ENCODE measurements at regions not wholly inside any gene's neighbourhood (a gene's known extent, or its start where the extent isn't known, plus 50 kb on each side); places are given as distances from the start of the nearest gene placed in this dataset.
A peak's percentile ranks its signal among the peaks of the same experiment; 100 is the strongest.

DNA sequence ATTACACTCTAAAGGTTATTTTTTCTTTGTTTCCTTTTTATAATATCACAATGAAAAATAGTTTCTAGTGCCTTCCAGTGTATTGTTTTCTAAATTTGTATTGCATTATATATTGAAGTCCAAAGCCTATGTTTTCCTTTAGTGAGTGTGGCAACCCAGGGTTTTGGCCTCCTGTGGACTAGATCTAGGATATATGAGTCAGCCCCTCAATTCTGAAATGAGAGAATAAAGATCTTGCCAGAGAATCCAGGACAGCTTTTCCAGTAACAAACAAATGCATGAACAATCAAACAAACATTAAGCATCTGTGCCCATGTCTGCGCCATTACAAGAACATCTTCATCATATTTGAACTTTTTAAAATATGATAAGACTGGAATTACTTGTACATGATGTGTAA is 70.7 kb upstream of the SSTR1 start:
- TF ChIP-seq EZH2phosphoT487 (IDR thresholded peaks at IDR 0.05) (no peak), EZH2 (IDR thresholded peaks at IDR 0.05) (no peak)
- TF ChIP-seq, protein P1, sequence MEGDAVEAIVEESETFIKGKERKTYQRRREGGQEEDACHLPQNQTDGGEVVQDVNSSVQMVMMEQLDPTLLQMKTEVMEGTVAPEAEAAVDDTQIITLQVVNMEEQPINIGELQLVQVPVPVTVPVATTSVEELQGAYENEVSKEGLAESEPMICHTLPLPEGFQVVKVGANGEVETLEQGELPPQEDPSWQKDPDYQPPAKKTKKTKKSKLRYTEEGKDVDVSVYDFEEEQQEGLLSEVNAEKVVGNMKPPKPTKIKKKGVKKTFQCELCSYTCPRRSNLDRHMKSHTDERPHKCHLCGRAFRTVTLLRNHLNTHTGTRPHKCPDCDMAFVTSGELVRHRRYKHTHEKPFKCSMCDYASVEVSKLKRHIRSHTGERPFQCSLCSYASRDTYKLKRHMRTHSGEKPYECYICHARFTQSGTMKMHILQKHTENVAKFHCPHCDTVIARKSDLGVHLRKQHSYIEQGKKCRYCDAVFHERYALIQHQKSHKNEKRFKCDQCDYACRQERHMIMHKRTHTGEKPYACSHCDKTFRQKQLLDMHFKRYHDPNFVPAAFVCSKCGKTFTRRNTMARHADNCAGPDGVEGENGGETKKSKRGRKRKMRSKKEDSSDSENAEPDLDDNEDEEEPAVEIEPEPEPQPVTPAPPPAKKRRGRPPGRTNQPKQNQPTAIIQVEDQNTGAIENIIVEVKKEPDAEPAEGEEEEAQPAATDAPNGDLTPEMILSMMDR (IDR thresholded peaks at IDR 0.05) = no peak
- no peaks in the 10 kb centered on the region for H3K36me3 ChIP-seq
- no peak overlapping the region for H2AFZ ChIP-seq (replicated peaks)
- H3K79me2 ChIP-seq (ENCODE audit: low read depth) = no peaks in the 10 kb centered on the region
- Mint-ChIP-seq H3K27ac (no peak overlapping the region), H3K4me1 (no peaks in the 10 kb centered on the region), H3K36me3 (no peaks in the 10 kb centered on the region), H3K9me3 (no peaks in the 10 kb centered on the region), H3K27me3 (ENCODE audit: insufficient read depth, low read depth) (no peaks in the 10 kb centered on the region), H3K4me3 (no peak overlapping the region)
- no peak for DNase-seq (ENCODE audit: low spot score)
- no peaks in the 10 kb centered on the region for H4K20me1 ChIP-seq (ENCODE audit: low read depth)
- no peak overlapping the region for H3K4me3 ChIP-seq
- H3K9me3 ChIP-seq (ENCODE audit: low read depth) = no peaks in the 10 kb centered on the region
- H3K27me3 ChIP-seq = no peaks in the 10 kb centered on the region
- no peak overlapping the region for H3K27ac ChIP-seq
- H3K9ac ChIP-seq = no peak overlapping the region
- H3K4me1 ChIP-seq = no peaks in the 10 kb centered on the region
- no peaks in the 10 kb centered on the region for H3F3A ChIP-seq (ENCODE audit: low read depth)
- H3K4me2 ChIP-seq = no peak overlapping the region

DNA sequence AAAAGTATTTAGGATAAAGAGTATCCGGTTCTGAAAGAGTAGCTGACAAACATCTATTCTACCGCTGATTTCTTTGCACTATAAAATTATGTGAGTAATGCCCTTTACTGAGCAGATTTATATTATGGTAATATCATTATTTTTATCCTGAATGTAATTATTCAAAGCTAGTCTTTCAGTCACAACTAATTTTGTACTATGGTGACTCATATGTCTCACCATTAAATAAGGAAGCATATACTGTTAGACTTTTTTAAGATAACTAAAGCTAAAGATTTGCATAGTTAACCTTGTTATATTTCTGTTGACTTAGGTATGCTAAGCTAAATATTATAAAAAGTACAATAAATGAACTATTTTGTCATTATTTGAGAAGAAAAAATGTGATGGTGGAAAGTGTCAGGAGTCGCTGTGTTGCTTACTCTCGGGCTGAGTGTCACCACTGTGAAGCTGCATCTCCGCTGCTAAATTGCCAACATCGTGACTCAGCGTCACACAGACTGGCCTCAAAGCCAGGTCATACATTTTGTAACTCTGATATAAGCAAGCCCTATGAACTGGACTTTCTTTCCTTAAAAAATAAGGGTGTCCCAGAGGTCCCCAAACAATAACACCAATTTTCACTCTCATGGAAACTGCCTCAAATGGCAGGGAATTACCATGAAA is 69.1 kb upstream of the SSTR1 start:
- Histone ChIP-seq H3F3A (ENCODE audit: low read depth) (no peaks in the 10 kb centered on the region), H4K20me1 (ENCODE audit: low read depth) (no peaks in the 10 kb centered on the region), H3K36me3 (no peaks in the 10 kb centered on the region), H3K4me3 (no peak overlapping the region), H3K79me2 (ENCODE audit: low read depth) (no peaks in the 10 kb centered on the region), H3K27me3 (no peaks in the 10 kb centered on the region), H3K4me1 (no peaks in the 10 kb centered on the region), H3K4me2 (no peak overlapping the region), H3K9me3 (ENCODE audit: low read depth) (no peaks in the 10 kb centered on the region), H3K27ac (no peak overlapping the region), H2AFZ (replicated peaks) (peak overlapping the region; percentile 60), H3K9ac (no peak overlapping the region)
- Mint-ChIP-seq H3K9me3 (no peaks in the 10 kb centered on the region), H3K36me3 (no peaks in the 10 kb centered on the region), H3K4me3 (no peak overlapping the region), H3K27ac (no peak overlapping the region), H3K4me1 (no peaks in the 10 kb centered on the region), H3K27me3 (ENCODE audit: insufficient read depth, low read depth) (no peaks in the 10 kb centered on the region)
- no peak for DNase-seq (ENCODE audit: low spot score)
- no peak for TF ChIP-seq EZH2 (IDR thresholded peaks at IDR 0.05)
- TF ChIP-seq, protein P1 (IDR thresholded peaks at IDR 0.05) = no peak
- TF ChIP-seq EZH2phosphoT487 (IDR thresholded peaks at IDR 0.05) = no peak

DNA sequence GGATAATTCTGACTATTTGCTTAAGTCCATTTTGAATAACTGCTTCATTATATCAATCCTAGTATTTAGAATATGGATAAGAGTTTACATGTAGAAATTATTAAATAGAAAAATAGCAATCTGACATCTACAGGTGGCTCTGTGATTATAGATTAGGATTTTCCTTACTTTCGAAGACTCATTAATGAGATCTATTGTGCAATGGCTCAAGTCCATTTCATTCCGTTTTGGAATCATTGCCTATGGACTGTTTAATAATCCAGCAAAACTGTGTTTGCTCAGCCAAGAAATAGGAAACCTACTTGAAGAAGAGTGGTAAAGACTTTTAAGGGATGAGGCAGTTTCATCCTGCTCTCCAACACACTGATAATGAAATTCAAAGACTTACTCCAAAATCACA is 67.8 kb upstream of the SSTR1 start:
- Mint-ChIP-seq H3K36me3 (no peaks in the 10 kb centered on the region), H3K9me3 (no peaks in the 10 kb centered on the region), H3K4me3 (no peak overlapping the region), H3K4me1 (no peaks in the 10 kb centered on the region), H3K27ac (no peak overlapping the region), H3K27me3 (ENCODE audit: insufficient read depth, low read depth) (no peaks in the 10 kb centered on the region)
- H2AFZ ChIP-seq (replicated peaks) = no peak overlapping the region
- H3K4me1 ChIP-seq = no peaks in the 10 kb centered on the region
- H3K36me3 ChIP-seq = no peaks in the 10 kb centered on the region
- TF ChIP-seq EZH2 (IDR thresholded peaks at IDR 0.05) = no peak
- TF ChIP-seq EZH2phosphoT487 (IDR thresholded peaks at IDR 0.05) = no peak
- TF ChIP-seq, protein P1 (IDR thresholded peaks at IDR 0.05) = no peak
- no peak overlapping the region for H3K9ac ChIP-seq
- H3K27me3 ChIP-seq = no peaks in the 10 kb centered on the region
- no peak overlapping the region for H3K27ac ChIP-seq
- no peaks in the 10 kb centered on the region for H3F3A ChIP-seq (ENCODE audit: low read depth)
- DNase-seq (ENCODE audit: low spot score) = no peak
- no peaks in the 10 kb centered on the region for H4K20me1 ChIP-seq (ENCODE audit: low read depth)
- no peaks in the 10 kb centered on the region for H3K9me3 ChIP-seq (ENCODE audit: low read depth)
- H3K4me3 ChIP-seq = no peak overlapping the region
- H3K4me2 ChIP-seq = no peak overlapping the region
- H3K79me2 ChIP-seq (ENCODE audit: low read depth) = no peaks in the 10 kb centered on the region
